Colonic mucosa (tissue), 4 donors: ENCODE measurements at regions not wholly inside any gene's neighbourhood (a gene's known extent, or its start where the extent isn't known, plus 50 kb on each side); places are given as distances from the start of the nearest gene placed in this dataset.

Source experiments
- DNase-seq: peaks from one replicate; pipeline ENCODE4 v3.0.0-alpha.2; 2020
- H3K27ac ChIP-seq: fragments of 200-600 bp; one replicate; pipeline ENCODE4 v1.8.0; 2021
- H3K27me3 ChIP-seq: fragments of 200-600 bp; one replicate; pipeline ENCODE4 v1.8.0; 2021
- H3K36me3 ChIP-seq: fragments of 200-600 bp; one replicate; pipeline ENCODE4 v1.8.0; 2021
- H3K4me1 ChIP-seq: fragments of 200-600 bp; one replicate; pipeline ENCODE4 v1.8.0; 2021; ENCODE audit warnings: mild to moderate bottlenecking
- H3K4me3 ChIP-seq: fragments of 200-600 bp; one replicate; pipeline ENCODE4 v1.8.0; 2021
- H3K9ac ChIP-seq, 2 donors: one replicate each; pipeline ENCODE4 v1.7.0; 2013; ENCODE audit warnings: control low read depth in 2 of 2, low read depth in 2 of 2, low read length in 2 of 2
- H3K9me3 ChIP-seq: fragments of 200-600 bp; one replicate; pipeline ENCODE4 v1.8.0; 2021
- CTCF ChIP-seq: fragments of 200-600 bp; IDR thresholded peaks from one replicate; pipeline ENCODE4 v1.8.0; 2022; ENCODE audit warnings: antibody characterized with exemption, mild to moderate bottlenecking
- intact Hi-C: fragments of 100-400 bp; cut with DNase I; formaldehyde crosslinking; loops from one replicate; pipeline ENCODE4 v1.14.1; 2022
- donor health status: healthy.
- donor health status: DM: no; HTN: no; CAD: no.
- donor health status: DM: no; HTN: no; CAD: no.

- no peaks in the 10 kb centered on the region for H3K36me3 ChIP-seq
- no peaks in the 10 kb centered on the region for H3K4me1 ChIP-seq
- no peak for TF ChIP-seq CTCF
- H3K27ac ChIP-seq, result no peak overlapping the region
- DNase-seq, result no peak
- no peak overlapping the region for H3K4me3 ChIP-seq
- no peaks in the 10 kb centered on the region for H3K27me3 ChIP-seq
- H3K9ac ChIP-seq, result no peak overlapping the region
- intact Hi-C loops, result no loop called here
- H3K9me3 ChIP-seq, result no peaks in the 10 kb centered on the region
Measured at GRCh38 chr5:120919017-120919416, 454.9 kb downstream of the PRR16 start.

- Histone ChIP-seq H3K4me3 (no peak overlapping the region), H3K4me1 (no peaks in the 10 kb centered on the region), H3K36me3 (no peaks in the 10 kb centered on the region), H3K9me3 (no peaks in the 10 kb centered on the region), H3K9ac (no peak overlapping the region), H3K27me3 (no peaks in the 10 kb centered on the region), H3K27ac (no peak overlapping the region)
- no peak for TF ChIP-seq CTCF
- DNase-seq, result no peak
- intact Hi-C loops, result no loop called here
Measured at GRCh38 chr5:120923026-120923425, 458.9 kb downstream of the PRR16 start.

- Histone ChIP-seq H3K9me3 (no peaks in the 10 kb centered on the region), H3K27me3 (no peaks in the 10 kb centered on the region), H3K4me1 (no peaks in the 10 kb centered on the region), H3K27ac (no peak overlapping the region), H3K4me3 (no peak overlapping the region), H3K9ac (no peak overlapping the region), H3K36me3 (no peaks in the 10 kb centered on the region)
- intact Hi-C loops, result no loop called here
- no peak for TF ChIP-seq CTCF
- no peak for DNase-seq
Measured at GRCh38 chr5:120926471-120926870, 462.4 kb downstream of the PRR16 start.

GRCh38 chr5:120927950-120928530 is 463.9 kb downstream of the PRR16 start:
- Histone ChIP-seq H3K4me3 (no peak overlapping the region), H3K4me1 (no peaks in the 10 kb centered on the region), H3K9me3 (no peaks in the 10 kb centered on the region), H3K36me3 (no peaks in the 10 kb centered on the region), H3K9ac (no peak overlapping the region), H3K27ac (no peak overlapping the region), H3K27me3 (no peaks in the 10 kb centered on the region)
- DNase-seq, result no peak
- intact Hi-C loops, result no loop called here
- TF ChIP-seq CTCF, result no peak

GRCh38 chr5:120932480-120932879 is 468.4 kb downstream of the PRR16 start:
- no peak overlapping the region for H3K4me3 ChIP-seq
- intact Hi-C loops, result no loop called here
- no peaks in the 10 kb centered on the region for H3K27me3 ChIP-seq
- no peaks in the 10 kb centered on the region for H3K36me3 ChIP-seq
- no peak overlapping the region for H3K9ac ChIP-seq
- H3K4me1 ChIP-seq, result no peaks in the 10 kb centered on the region
- no peaks in the 10 kb centered on the region for H3K9me3 ChIP-seq
- no peak overlapping the region for H3K27ac ChIP-seq
- no peak for TF ChIP-seq CTCF
- DNase-seq, result no peak
